ENCODE measurements at regions not wholly inside any gene's neighbourhood (a gene's known extent, or its start where the extent isn't known, plus 50 kb on each side); places are given as distances from the start of the nearest gene placed in this dataset.

DNA sequence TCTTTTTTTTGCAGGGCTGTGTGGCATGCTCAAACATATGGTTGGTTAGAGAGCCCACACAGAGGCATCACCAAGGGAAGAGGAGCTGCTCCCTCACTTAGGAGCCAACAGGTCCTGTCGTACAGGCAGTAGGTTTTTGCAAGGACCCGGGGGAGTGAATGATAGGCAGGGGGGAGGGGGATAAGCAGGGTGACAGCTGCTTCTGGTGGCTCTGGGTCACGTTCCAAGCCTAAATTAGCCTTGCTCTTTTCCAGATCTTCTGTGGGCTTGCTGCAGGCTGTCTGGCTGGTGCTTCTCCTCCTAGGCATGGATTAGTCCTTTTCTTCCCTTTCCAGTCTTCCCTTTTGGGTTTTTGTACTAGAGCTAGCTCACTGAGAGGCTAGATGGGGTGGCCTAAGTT lies 117.7 kb upstream of the PODXL start:
- TF ChIP-seq TEAD4 (IDR thresholded peaks at IDR 0.05; ENCODE audit: borderline replicate concordance, insufficient read depth) (no peak), YY1 (IDR thresholded peaks at IDR 0.05; ENCODE audit: low read depth) (no peak), EZH2phosphoT487 (IDR thresholded peaks at IDR 0.05; ENCODE audit: borderline replicate concordance, low read depth) (no peak)
- TF ChIP-seq, protein P1, sequence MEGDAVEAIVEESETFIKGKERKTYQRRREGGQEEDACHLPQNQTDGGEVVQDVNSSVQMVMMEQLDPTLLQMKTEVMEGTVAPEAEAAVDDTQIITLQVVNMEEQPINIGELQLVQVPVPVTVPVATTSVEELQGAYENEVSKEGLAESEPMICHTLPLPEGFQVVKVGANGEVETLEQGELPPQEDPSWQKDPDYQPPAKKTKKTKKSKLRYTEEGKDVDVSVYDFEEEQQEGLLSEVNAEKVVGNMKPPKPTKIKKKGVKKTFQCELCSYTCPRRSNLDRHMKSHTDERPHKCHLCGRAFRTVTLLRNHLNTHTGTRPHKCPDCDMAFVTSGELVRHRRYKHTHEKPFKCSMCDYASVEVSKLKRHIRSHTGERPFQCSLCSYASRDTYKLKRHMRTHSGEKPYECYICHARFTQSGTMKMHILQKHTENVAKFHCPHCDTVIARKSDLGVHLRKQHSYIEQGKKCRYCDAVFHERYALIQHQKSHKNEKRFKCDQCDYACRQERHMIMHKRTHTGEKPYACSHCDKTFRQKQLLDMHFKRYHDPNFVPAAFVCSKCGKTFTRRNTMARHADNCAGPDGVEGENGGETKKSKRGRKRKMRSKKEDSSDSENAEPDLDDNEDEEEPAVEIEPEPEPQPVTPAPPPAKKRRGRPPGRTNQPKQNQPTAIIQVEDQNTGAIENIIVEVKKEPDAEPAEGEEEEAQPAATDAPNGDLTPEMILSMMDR (IDR thresholded peaks at IDR 0.05) = no peak

Measured in SK-N-SH (cell line).